Colonic mucosa (tissue), 4 donors: ENCODE measurements at regions not wholly inside any gene's neighbourhood (a gene's known extent, or its start where the extent isn't known, plus 50 kb on each side); places are given as distances from the start of the nearest gene placed in this dataset.

Experiments used
- DNase-seq: peaks from one replicate; pipeline ENCODE4 v3.0.0-alpha.2; 2020
- H3K27ac ChIP-seq: fragments of 200-600 bp; one replicate; pipeline ENCODE4 v1.8.0; 2021
- H3K27me3 ChIP-seq: fragments of 200-600 bp; one replicate; pipeline ENCODE4 v1.8.0; 2021
- H3K36me3 ChIP-seq: fragments of 200-600 bp; one replicate; pipeline ENCODE4 v1.8.0; 2021
- H3K4me1 ChIP-seq: fragments of 200-600 bp; one replicate; pipeline ENCODE4 v1.8.0; 2021; ENCODE audit warnings: mild to moderate bottlenecking
- H3K4me3 ChIP-seq: fragments of 200-600 bp; one replicate; pipeline ENCODE4 v1.8.0; 2021
- H3K9ac ChIP-seq, 2 donors: one replicate each; pipeline ENCODE4 v1.7.0; 2013; ENCODE audit warnings: control low read depth in 2 of 2, low read depth in 2 of 2, low read length in 2 of 2
- H3K9me3 ChIP-seq: fragments of 200-600 bp; one replicate; pipeline ENCODE4 v1.8.0; 2021
- intact Hi-C: fragments of 100-400 bp; cut with DNase I; formaldehyde crosslinking; loops from one replicate; pipeline ENCODE4 v1.14.1; 2022
- TF ChIP-seq, protein P1 (sequence below): fragments of 200-600 bp; IDR thresholded peaks from one replicate; pipeline ENCODE4 v1.8.0; 2022; ENCODE audit warnings: antibody characterized with exemption, mild to moderate bottlenecking
- donor health status: healthy.
- donor health status: DM: no; HTN: no; CAD: no.
- donor health status: DM: no; HTN: no; CAD: no.

DNA sequence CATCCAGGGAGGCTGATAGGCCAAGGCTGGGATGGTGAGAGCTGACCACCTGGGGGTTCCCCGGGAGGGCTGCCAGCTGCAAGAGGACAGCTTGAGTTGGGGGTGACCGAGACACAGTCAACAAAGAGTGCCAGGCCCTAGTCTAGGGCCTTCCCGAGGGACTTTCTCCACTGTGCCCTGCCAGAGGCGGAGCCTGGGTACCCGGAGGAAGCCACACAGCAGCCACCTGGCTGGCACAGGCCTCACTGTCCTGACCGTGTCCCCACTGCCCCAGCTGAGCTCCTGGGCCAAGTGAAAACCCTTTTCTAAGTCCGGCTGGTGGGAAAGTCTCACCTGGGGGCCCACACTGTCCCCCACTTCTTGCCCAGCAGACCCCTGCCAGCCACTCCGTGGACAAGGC is 71.9 kb upstream of the GSE1 start:
- no peaks in the 10 kb centered on the region for H3K36me3 ChIP-seq
- intact Hi-C loops = no loop called here
- H3K4me3 ChIP-seq = no peak overlapping the region
- H3K9ac ChIP-seq = no peak overlapping the region
- no peaks in the 10 kb centered on the region for H3K9me3 ChIP-seq
- no peak overlapping the region for H3K27ac ChIP-seq
- H3K27me3 ChIP-seq = no peaks in the 10 kb centered on the region
- TF ChIP-seq, protein P1, sequence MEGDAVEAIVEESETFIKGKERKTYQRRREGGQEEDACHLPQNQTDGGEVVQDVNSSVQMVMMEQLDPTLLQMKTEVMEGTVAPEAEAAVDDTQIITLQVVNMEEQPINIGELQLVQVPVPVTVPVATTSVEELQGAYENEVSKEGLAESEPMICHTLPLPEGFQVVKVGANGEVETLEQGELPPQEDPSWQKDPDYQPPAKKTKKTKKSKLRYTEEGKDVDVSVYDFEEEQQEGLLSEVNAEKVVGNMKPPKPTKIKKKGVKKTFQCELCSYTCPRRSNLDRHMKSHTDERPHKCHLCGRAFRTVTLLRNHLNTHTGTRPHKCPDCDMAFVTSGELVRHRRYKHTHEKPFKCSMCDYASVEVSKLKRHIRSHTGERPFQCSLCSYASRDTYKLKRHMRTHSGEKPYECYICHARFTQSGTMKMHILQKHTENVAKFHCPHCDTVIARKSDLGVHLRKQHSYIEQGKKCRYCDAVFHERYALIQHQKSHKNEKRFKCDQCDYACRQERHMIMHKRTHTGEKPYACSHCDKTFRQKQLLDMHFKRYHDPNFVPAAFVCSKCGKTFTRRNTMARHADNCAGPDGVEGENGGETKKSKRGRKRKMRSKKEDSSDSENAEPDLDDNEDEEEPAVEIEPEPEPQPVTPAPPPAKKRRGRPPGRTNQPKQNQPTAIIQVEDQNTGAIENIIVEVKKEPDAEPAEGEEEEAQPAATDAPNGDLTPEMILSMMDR = no peak
- no peaks in the 10 kb centered on the region for H3K4me1 ChIP-seq
- DNase-seq = no peak

DNA sequence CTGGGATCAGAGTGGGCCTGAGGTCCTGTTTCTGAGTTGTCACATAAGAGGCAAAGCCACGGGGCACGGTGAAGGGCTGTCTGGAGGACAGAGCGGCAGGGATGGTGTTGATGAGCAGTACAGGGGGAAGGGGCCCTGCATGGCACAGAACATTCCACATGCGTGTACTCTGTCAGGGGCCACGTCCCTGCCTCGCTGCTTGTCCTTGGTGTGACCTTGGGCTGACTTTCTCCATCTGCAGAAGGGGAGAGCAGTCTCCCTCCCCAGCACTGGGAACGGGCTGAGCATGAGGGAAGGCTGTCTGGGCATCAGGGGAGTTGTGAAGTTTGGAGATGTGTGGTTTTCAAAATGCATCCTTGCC is 71.5 kb upstream of the GSE1 start:
- TF ChIP-seq, protein P1 = no peak
- DNase-seq = no peak
- Histone ChIP-seq H3K27me3 (no peaks in the 10 kb centered on the region), H3K27ac (no peak overlapping the region), H3K4me1 (no peaks in the 10 kb centered on the region), H3K4me3 (no peak overlapping the region), H3K9ac (no peak overlapping the region), H3K36me3 (no peaks in the 10 kb centered on the region), H3K9me3 (no peaks in the 10 kb centered on the region)
- intact Hi-C loops = no loop called here

- no peaks in the 10 kb centered on the region for H3K9me3 ChIP-seq
- no peaks in the 10 kb centered on the region for H3K27me3 ChIP-seq
- no peak overlapping the region for H3K4me3 ChIP-seq
- intact Hi-C loops = no loop called here
- DNase-seq = no peak
- H3K36me3 ChIP-seq = no peaks in the 10 kb centered on the region
- TF ChIP-seq, protein P1 = no peak
- H3K9ac ChIP-seq = no peak overlapping the region
- no peak overlapping the region for H3K27ac ChIP-seq
- no peaks in the 10 kb centered on the region for H3K4me1 ChIP-seq
Observed at GRCh38 chr16:85541980-85542900, 70.9 kb upstream of the GSE1 start.

DNA sequence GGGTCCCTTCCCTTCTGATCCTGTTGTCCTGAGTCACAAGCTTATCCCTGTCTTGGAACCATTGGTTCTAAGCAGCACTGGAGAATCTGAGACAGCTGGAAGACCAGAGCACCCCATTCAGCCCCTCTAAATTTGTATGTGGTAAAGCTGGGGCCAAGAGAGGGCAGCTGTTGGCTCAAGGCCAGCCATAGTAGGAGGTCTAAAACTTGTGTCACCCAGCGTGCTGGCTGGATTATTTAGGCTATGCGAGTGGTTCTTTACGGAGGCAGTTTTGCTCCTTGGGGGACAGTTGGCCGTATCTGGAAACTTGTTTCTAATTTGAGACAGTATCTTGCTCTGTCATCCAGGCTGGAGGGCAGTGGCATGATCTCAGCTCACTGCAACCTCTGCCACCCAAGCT is 69.6 kb upstream of the GSE1 start:
- Histone ChIP-seq H3K4me3 (no peak overlapping the region), H3K27ac (no peak overlapping the region), H3K9ac (no peak overlapping the region), H3K9me3 (no peaks in the 10 kb centered on the region), H3K27me3 (no peaks in the 10 kb centered on the region), H3K36me3 (no peaks in the 10 kb centered on the region), H3K4me1 (no peaks in the 10 kb centered on the region)
- intact Hi-C loops = no loop called here
- DNase-seq = no peak
- TF ChIP-seq, protein P1 = no peak

DNA sequence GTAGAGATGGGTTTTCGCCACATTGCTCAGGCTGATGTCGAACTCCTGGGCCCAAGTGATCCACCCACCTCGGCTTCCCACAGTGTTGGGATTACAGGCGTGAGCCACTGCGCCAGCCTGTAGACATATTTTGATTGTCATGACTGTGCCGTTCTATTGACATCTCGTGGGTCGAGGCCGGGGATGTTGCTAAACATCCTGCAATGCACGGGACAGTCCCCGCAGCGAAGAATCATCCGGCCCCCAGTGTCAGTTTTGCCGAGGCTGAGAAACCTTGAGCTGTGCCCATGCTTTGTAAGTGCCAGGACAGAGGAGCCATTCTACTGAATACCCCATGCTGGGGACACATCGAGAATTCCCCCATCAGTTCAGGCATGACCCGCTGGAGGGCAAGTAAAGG is 69.1 kb upstream of the GSE1 start:
- Histone ChIP-seq H3K4me3 (no peak overlapping the region), H3K27ac (no peak overlapping the region), H3K9me3 (no peaks in the 10 kb centered on the region), H3K9ac (no peak overlapping the region), H3K27me3 (no peaks in the 10 kb centered on the region), H3K36me3 (no peaks in the 10 kb centered on the region), H3K4me1 (no peaks in the 10 kb centered on the region)
- DNase-seq = no peak
- TF ChIP-seq, protein P1 = no peak
- intact Hi-C loops = no loop called here
